Esophagus (tissue), 2 donors: ENCODE measurements at regions not wholly inside any gene's neighbourhood (a gene's known extent, or its start where the extent isn't known, plus 50 kb on each side); places are given as distances from the start of the nearest gene placed in this dataset.
A peak's percentile ranks its signal among the peaks of the same experiment; 100 is the strongest.

Source experiments
- H3K27ac ChIP-seq, 2 donors: one replicate each; pipeline ENCODE4 v1.5.1; 2013; ENCODE audit warnings: low read depth in 2 of 2, mild to moderate bottlenecking in 2 of 2, inconsistent platforms in 1 of 2, low read length in 1 of 2, moderate library complexity in 1 of 2
- H3K27me3 ChIP-seq, 2 donors: one replicate each; pipeline ENCODE4 v1.6.1; 2013; ENCODE audit warnings: low read length in 2 of 2, control low read depth in 1 of 2, mild to moderate bottlenecking in 1 of 2; ENCODE audit not compliant: insufficient read depth in 2 of 2, control insufficient read depth in 1 of 2
- H3K36me3 ChIP-seq, 2 donors: one replicate each; pipeline ENCODE4 v1.6.1; 2013; ENCODE audit warnings: low read length in 1 of 2; ENCODE audit not compliant: control insufficient read depth in 2 of 2, insufficient read depth in 2 of 2
- H3K4me1 ChIP-seq, 2 donors: one replicate each; pipeline ENCODE4 v1.6.1; 2013; ENCODE audit warnings: low read length in 1 of 2; ENCODE audit not compliant: control insufficient read depth in 2 of 2, insufficient read depth in 2 of 2
- H3K4me3 ChIP-seq, 2 donors: one replicate each; pipeline ENCODE4 v1.5.1; 2013; ENCODE audit warnings: low read length in 2 of 2, mild to moderate bottlenecking in 2 of 2, low read depth in 1 of 2, moderate library complexity in 1 of 2
- H3K9me3 ChIP-seq, 2 donors: one replicate each; pipeline ENCODE4 v1.6.1; 2013; ENCODE audit warnings: mild to moderate bottlenecking in 2 of 2, low read depth in 1 of 2, low read length in 1 of 2, moderate library complexity in 1 of 2; ENCODE audit not compliant: control insufficient read depth in 2 of 2, insufficient read depth in 1 of 2
- WGBS, 2 donors: extraction: QIAGEN DNeasy Blood & Tissue Kit; methylation state at CpG; one replicate each; pipeline ENCODE4 v1.1.7; 2013; 5-methylcytosine and 5-hydroxymethylcytosine counted together
- donor health status: healthy with polysubstance abuse.
- donor health status: Bipolar disorder and iron deficiency.

DNA sequence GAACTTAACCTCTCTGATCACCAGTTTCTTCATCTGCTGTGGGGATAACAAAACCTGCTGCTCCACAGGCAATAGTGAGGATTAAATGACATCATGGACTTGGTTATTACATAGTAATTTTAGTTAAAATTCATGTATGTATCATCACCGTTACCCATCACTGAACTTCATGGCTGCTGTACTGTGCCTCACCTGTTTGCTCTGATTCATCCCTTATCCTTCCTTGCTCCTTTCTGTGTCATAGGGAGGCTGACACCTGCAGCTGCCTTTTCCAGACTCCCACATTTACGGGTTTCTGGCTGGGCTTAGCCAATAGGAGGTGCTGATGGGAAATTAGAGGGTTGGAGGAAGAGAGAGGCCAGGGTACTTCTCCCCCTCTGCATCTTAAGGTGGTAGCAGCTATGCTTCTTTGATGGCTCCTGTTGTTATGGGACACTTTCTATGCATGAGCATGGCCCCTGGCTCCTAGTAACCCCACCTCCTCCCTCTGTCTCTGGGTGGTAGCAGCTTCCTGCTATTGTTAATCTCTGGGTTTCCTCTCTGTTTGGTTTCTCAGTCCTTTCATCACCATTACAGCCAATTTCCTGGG lies 332.1 kb downstream of the DHX35 start:
- H3K4me3 ChIP-seq: no peak overlapping the region
- whole genome bisulfite sequencing, 2 donors: 53 to 66% methylated on average over 2 of the region's 2 CpGs
- no peaks in the 10 kb centered on the region for H3K4me1 ChIP-seq
- H3K27ac ChIP-seq: no peak overlapping the region
- H3K36me3 ChIP-seq: no peaks in the 10 kb centered on the region
- peaks cover 0 to 1% of the 10 kb centered on the region in 2 donors for H3K9me3 ChIP-seq
- H3K27me3 ChIP-seq: no peaks in the 10 kb centered on the region

DNA sequence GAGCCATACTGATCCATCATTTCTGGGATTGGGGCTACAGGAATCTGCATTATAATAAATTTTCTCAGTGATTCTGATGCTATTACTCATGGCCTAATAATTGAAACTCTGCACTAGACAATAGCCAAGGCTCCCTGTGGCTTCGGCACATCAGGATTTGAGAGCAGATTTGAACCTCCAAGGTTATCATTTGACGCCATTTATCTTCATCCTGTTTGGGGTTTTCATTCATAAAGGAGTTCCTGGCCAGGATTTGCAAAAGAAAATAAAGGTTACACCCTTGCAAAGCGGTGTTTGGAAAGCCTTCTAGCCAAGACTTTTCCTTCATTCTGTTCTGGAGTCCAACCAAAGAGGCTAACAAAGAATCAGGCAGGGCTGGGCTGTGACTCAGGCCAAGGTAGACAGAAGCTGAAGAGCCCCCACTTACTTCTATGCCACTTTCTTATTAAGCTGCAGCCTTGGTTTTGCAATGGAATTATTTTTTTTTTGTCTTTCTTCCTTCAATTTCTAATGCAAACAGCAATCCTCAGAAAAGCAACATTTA lies 330.1 kb downstream of the DHX35 start:
- no peak overlapping the region for H3K27ac ChIP-seq
- no peak overlapping the region for H3K4me3 ChIP-seq
- H3K36me3 ChIP-seq: no peaks in the 10 kb centered on the region
- 34 to 44% methylated on average over 3 of the region's 3 CpGs for WGBS, 2 donors
- peaks cover 0 to 1% of the 10 kb centered on the region in 2 donors for H3K9me3 ChIP-seq
- H3K4me1 ChIP-seq: no peaks in the 10 kb centered on the region
- no peaks in the 10 kb centered on the region for H3K27me3 ChIP-seq

DNA sequence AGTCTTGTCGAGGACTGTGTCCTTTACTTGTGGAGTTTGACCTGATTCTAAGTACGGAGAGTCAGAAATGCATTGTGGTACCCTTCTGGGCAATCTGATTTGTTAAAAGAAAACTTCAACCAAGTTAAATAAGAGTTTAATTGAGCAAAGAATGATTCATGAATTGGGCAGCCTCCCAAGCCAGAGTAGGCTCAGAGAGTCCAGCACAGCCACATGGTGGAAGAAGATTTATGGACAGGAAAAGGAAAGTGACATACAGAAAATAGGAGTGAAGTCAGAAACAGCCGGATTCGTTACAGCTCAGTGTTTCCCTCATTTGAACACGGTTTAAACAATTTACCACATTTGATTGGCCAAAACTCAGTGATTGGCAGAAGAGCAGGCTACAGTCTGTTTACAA lies 329.2 kb downstream of the DHX35 start:
- Histone ChIP-seq H3K27me3 (no peaks in the 10 kb centered on the region), H3K36me3 (no peaks in the 10 kb centered on the region), H3K4me3 (no peak overlapping the region), H3K27ac (no peak overlapping the region), H3K9me3 (peaks cover 0 to 1% of the 10 kb centered on the region in 2 donors), H3K4me1 (no peaks in the 10 kb centered on the region)
- WGBS, 2 donors: 26 to 57% methylated on average over 5 of the region's 5 CpGs

DNA sequence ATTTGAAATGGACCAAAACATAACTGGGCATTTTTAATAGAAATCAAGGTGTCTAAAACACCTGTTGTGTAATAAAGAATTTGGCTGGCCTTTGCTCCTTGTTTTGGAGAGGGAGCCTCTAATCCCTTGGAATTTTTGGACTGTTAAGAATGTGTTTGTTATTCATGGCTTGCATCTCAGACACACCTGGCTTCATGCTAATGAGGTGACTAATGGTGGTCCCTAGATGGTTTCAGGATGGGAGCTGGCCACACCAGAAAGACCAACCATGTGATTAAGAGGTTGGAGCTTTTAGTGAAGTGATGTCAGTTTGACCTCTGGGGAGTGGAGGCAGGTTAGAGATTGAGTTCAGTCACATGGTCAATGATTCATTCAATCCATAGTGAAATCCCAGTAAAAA lies 328.4 kb downstream of the DHX35 start:
- H3K36me3 ChIP-seq: no peaks in the 10 kb centered on the region
- no peak overlapping the region for H3K27ac ChIP-seq
- H3K27me3 ChIP-seq: no peaks in the 10 kb centered on the region
- no peak overlapping the region for H3K4me3 ChIP-seq
- no peaks in the 10 kb centered on the region for H3K9me3 ChIP-seq
- no peaks in the 10 kb centered on the region for H3K4me1 ChIP-seq

DNA sequence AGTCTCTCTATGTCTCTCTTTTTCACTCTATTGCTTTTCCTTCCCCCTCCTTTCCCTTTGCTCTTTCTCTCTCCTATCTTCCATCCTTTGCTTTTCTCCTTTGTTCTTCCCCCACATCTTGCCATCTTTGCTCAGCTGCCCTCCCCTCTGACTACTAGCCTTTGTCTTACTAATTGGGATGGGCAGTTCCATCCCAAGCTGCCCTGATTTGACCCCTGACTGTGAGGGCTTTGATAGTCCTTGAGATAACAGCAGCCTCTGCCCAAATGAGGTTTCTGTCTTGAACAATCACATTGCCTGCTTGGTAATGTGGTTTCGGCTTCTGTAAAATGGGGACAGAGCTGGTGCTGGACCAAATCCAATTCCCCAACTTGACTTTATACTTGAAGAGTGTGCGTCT lies 327.7 kb downstream of the DHX35 start:
- no peaks in the 10 kb centered on the region for H3K27me3 ChIP-seq
- no peaks in the 10 kb centered on the region for H3K4me1 ChIP-seq
- H3K36me3 ChIP-seq: no peaks in the 10 kb centered on the region
- 85 to 95% methylated on average over 2 of the region's 2 CpGs for WGBS, 2 donors
- H3K9me3 ChIP-seq: no peaks in the 10 kb centered on the region
- H3K27ac ChIP-seq: no peak overlapping the region
- no peak overlapping the region for H3K4me3 ChIP-seq

DNA sequence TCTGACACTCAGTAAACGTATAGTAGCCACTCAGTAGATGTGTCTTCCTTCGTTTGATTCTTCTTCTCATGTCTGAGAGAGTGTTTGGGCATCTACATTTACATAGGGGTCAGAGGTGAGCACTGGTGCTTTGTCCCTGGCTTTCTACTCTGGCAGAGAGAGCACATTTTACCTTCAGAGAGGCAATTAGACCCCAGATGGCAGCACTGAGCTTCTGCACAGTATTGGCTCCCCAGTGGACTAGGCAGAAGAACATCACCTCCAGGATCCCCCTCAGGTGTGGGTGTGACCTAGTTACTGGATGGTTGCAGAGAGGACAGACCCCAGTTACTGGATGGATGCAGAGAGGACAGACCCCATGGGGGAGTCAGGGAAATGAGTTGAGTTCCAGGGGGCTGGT lies 327.2 kb downstream of the DHX35 start:
- Histone ChIP-seq H3K4me3 (no peak overlapping the region), H3K27ac (no peak overlapping the region)
- 56 to 73% methylated on average over 2 of the region's 2 CpGs for WGBS, 2 donors

DNA sequence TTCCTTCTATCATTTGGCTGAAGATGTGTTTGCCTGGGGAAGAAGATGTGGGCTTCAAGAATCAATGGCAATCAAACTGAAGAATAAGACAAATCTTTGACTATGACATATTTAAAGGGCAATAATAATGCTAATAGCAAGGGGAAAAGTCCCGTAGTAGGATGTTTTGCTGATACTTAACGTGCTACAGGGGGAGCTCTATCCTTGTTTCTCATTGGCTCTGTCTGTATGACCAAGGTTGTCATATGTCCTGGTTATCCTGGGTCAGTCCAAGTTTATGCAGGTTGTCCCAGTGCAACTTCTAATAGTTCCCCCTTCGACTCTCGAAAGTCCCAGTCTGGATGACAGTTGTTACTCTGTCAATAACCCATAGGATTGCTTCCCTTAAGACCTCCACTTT lies 321.3 kb downstream of the DHX35 start:
- H3K27me3 ChIP-seq: no peaks in the 10 kb centered on the region
- no peak overlapping the region for H3K27ac ChIP-seq
- WGBS, 2 donors: 84 to 88% methylated on average over 4 of the region's 4 CpGs

More for the DNA sequence above, 327.2 kb downstream of the DHX35 start:
- no peaks in the 10 kb centered on the region for H3K9me3 ChIP-seq
- H3K4me1 ChIP-seq: no peaks in the 10 kb centered on the region
- no peaks in the 10 kb centered on the region for H3K36me3 ChIP-seq
- H3K27me3 ChIP-seq: no peaks in the 10 kb centered on the region

DNA sequence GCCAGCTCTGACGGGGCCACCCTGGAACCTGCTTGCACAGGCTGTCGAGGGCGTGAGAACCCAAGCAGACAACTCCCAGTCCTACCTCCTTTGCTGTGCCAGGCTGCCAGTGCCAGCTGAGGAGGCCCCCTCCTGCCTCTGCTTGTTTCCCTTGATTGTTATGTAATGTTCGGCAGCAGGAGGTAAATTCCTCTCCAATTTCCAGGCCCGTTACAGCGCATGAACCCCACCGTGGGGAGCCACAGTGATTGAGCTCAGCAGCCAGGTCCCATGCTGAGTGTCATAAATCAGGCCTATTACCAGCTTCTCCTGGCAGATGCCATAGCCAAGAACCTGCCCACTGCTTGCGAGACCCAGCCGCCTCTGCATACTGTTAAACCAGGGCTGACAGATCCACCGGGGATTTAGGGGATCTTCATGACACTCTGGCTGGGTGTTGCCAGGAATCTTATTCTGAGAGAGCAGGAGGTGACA lies 320.5 kb downstream of the DHX35 start:
- H3K9me3 ChIP-seq: no peaks in the 10 kb centered on the region
- H3K27me3 ChIP-seq: no peaks in the 10 kb centered on the region
- H3K4me1 ChIP-seq: no peaks in the 10 kb centered on the region
- peak overlapping the region in 1 of 2 donors; percentile 63 for H3K27ac ChIP-seq
- 36 to 50% methylated on average over 10 of the region's 10 CpGs for WGBS, 2 donors
- H3K36me3 ChIP-seq: no peaks in the 10 kb centered on the region
- no peak overlapping the region for H3K4me3 ChIP-seq

More for the DNA sequence above, 321.3 kb downstream of the DHX35 start:
- Histone ChIP-seq H3K36me3 (no peaks in the 10 kb centered on the region), H3K4me1 (no peaks in the 10 kb centered on the region), H3K4me3 (no peak overlapping the region), H3K9me3 (no peaks in the 10 kb centered on the region)

DNA sequence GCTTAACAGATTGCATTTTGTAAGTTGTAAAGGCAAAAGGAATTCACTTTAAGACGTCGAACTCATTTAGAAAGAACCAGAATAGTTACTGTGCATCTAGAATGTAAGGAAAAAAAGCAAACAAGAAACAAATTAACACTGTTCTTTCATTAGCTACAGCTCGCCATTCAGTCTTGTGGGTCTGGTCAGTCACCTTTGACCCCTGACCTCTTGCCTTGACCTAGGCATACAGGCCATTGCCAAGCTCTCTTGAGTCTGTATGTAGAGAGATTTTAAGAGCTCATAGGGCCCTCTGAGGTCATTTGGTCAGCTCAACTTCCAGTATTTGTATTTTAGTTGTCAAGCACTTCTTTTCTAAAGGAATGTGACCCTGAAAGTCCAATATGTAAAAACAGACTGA lies 318.7 kb downstream of the DHX35 start:
- 81 to 87% methylated on average over 3 of the region's 3 CpGs for WGBS, 2 donors
- Histone ChIP-seq H3K4me3 (no peak overlapping the region), H3K27ac (no peak overlapping the region), H3K4me1 (no peaks in the 10 kb centered on the region), H3K36me3 (no peaks in the 10 kb centered on the region), H3K27me3 (no peaks in the 10 kb centered on the region), H3K9me3 (peaks cover 0 to 3% of the 10 kb centered on the region in 2 donors)

DNA sequence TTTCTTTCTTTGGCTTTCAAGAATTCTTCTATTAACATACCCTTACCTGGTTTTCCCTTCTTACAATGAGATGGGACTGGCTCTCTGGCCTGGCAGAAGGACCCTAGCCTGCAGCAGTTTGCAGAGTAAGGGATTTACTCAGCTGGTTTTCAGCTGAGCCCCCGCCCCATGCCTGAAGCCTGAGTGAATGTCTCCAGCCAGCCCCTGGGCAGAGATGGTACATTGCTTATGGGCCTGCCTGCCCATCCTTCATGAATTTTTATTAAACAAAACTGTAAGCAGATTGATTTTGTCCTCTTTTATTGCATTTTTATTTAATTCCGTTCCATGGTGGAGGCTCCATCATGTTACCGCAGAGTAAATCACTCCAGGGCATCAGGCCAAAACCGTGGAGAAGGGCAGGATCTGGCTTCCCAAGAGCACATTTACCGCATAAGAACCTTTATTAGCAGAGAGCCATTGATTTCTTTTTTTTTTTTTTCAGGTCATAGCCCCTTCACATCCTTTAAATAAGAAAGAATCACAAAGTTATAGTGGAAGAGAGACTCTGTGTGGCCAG lies 316.2 kb downstream of the DHX35 start:
- Histone ChIP-seq H3K36me3 (no peaks in the 10 kb centered on the region), H3K27ac (no peak overlapping the region), H3K27me3 (no peaks in the 10 kb centered on the region), H3K4me3 (no peak overlapping the region), H3K9me3 (peaks cover 0 to 3% of the 10 kb centered on the region in 2 donors), H3K4me1 (no peaks in the 10 kb centered on the region)
- WGBS, 2 donors: 56 to 59% methylated on average over 5 of the region's 5 CpGs
